GM18517 (cell line): ENCODE measurements at regions not wholly inside any gene's neighbourhood (a gene's known extent, or its start where the extent isn't known, plus 50 kb on each side); places are given as distances from the start of the nearest gene placed in this dataset.

Source experiments
- ATAC-seq: cut with Tn5 transposase; IDR thresholded peaks from one replicate; pipeline ENCODE4 v1.9.1; 2021; ENCODE audit warnings: mild to moderate bottlenecking, moderate library complexity; ENCODE audit not compliant: unreplicated experiment

DNA sequence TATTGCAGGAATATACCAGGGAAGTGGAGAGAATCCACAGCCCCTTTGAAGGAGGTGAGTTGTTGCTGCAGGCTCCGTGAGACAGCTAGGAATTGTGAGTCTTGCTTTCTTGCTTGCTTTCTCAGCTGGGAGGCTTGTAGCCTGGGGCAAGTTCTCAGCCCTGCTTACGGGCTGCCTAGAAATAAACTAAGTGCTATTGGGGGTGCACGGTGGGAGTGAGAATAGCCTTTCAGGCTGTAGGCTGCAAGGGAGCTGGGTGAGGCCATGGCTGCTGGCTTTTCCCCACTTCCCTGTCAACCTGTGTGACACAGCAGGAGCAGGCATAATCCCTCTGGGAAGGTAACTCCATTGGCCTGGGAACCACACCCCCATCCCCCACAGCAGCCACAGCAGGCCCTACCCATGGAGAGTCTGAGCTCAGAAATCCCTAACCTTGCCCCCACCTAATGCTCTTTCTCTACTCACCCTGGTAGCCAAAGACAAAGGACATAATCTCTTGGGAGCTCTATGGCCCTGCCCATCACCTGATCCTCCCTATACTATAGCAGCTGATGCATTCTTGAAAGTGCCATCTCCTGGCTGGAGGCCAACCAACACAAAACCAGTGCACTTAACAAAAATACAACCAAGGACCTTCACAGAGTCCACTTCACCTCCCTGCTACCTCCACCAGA is 113.0 kb downstream of the MMRN1 start:
- ATAC-seq: no peak

DNA sequence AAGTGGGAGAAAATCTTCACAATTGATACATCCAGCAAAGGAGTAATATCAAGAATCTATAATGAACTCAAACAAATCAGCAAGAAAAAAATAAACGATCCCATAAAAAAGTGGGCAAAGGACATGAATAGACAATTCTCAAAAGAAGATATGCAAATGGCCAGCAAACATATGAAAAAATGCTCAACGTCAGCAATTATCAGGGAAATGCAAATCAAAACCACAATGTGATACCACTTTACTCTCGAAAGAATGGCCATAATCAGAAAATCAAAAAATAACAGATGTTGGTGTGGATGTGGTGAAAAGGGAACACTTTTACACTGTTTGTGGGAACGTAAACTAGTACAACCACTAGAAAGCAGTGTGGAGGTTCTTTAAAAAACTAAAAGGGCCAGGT is 114.3 kb upstream of the CCSER1 start:
- no peak for ATAC-seq

DNA sequence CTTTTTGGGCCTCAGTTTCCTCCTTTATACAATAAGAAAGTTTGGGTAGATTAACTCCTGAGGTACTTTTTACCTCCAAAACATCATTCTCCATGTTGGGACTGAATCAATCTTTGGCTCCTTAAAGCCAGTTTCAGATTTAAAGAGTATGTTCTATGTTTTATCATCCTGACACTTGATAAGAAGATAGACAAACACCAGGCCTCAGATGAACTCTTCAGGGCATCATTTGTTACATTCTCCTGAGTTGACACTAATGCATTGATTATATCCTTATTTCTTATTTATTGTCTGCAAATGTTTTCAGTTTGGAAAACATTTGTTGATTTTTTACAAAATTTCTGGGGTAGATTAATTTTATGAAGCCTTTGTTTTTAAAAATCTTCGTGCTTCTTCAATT is 102.7 kb upstream of the CCSER1 start:
- ATAC-seq: no peak

DNA sequence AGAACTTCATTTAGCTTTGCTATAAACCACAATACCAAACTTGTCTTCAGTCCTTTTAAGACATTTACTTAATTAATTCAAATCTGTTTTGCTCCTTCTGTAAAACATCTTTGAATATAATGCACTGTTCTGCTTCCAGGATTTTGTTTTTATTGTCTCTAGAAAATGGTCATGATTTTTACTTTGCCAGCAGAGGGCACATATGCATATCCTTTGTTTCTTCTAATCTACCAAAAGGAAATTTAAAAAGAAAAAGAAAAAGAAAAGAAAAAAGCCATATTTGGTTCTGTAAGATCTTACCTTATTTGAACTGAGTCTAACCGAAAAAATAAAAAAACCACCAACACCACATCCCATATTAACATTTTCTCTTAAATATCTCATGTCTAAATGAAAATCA is 101.9 kb upstream of the CCSER1 start:
- no peak for ATAC-seq

DNA sequence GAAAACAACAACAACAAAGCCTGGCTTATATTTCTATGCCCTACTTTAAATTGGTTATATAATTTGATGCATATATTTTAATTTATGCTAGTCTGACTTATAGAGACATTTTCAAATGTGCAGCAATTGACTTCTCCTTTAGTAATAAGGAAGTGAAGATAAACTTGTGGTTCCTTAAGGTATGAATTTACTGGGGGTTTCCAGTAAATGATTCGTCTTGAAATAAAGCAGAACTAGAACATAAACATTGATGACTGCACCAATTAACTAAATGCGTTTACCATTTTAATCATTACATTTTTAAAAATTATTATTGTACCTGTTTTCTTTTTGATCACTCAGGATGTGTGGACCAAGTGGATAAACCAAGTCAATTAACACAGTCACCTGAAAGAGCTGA is 99.6 kb upstream of the CCSER1 start:
- peak; percentile 82 for ATAC-seq

GRCh38 chr4:90028460-90028859 is 98.7 kb upstream of the CCSER1 start:
- ATAC-seq: no peak

DNA sequence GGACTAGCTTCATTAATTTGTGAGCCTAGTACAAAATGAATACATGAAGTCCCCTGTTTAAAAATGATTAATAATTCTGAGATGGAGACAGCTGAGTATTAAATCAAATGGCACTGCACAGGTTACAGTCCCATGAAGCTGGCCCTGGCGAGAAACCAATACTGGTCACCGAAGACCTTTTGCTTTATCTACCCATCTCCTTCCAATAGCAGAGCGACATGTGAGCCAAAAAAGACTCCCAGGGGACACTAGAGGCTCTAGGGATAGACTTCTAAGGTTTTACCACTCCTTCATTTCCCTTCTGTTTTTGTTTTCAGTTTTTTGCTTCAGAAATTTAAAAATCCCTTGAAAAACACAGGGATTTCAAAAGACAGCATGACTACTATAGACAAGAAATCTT is 97.0 kb upstream of the CCSER1 start:
- ATAC-seq: no peak

GRCh38 chr4:90030953-90031352 is 96.2 kb upstream of the CCSER1 start:
- no peak for ATAC-seq

- ATAC-seq: no peak
Measured at GRCh38 chr4:90039122-90039521, 88.1 kb upstream of the CCSER1 start.

- no peak for ATAC-seq
Measured at GRCh38 chr4:90051999-90052398, 75.2 kb upstream of the CCSER1 start.

- no peak for ATAC-seq
Measured at GRCh38 chr4:90057091-90057490, 70.1 kb upstream of the CCSER1 start.

GRCh38 chr4:90060039-90060438 is 67.2 kb upstream of the CCSER1 start:
- no peak for ATAC-seq

- no peak for ATAC-seq
Measured at GRCh38 chr4:90061881-90062280, 65.3 kb upstream of the CCSER1 start.

DNA sequence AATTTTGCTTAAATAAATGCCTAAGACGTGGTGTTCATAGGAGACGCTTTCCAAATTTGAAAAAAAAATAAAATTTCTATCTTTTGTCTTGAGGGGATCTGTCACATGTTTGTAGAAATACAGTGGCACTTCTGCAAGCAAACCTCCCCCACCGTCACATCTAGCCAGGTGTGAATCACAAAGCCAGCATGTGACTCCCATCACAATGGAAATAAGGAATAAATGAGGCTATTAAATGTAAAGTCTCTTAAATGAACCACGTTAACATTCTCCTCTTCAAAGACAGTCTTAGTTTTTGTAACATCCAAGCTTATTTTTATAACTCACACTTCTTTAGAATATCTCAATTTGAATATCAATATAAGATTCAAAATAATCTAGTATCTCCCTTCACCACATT is 63.0 kb upstream of the CCSER1 start:
- ATAC-seq: no peak

DNA sequence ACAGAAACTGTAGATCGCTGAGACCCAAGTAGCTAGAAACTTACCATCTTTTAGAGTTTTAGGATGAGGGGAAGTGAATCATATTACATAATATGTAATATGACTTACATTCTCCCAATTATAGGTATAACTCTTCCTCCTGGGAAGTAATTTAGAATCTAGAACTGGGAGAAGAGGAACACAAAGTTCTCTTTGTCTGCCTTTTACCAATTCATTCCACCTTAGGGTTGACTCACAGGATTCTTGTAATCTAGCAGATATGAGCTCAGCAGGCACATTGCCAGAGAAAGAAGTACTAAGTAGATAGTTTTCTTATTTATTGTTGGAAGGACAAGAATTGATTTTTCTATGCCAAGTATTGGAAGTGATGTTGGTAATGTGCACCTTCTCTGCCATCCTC is 58.0 kb upstream of the CCSER1 start:
- no peak for ATAC-seq

- ATAC-seq: no peak
Measured at GRCh38 chr4:90071289-90072235, 55.6 kb upstream of the CCSER1 start.

DNA sequence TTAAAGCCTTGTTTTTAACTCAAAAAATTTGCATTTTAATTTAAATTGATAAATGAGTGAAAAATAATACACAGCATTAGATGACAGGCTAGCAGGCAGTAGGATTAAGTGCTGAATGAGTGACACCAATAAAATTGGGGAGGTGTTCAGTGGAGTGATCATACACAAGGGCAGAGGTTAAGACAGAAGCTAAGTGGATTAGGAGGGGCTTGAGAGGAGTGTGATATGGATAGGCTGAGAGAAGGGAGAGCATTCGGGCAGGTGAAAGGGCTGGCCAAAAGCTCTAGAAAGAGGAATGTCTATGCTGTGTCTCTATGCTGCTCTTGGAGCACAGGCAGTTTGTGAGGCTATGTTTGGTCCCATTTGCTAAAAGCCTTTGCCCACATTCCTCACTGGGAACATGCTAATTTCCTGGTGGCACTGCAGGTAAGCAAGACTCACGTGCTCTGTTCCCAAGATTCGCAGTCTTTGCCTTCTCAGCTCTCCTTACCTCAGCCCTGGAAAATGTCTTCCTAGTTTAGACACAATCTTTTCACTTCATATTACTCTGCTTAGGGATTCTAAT is 52.8 kb upstream of the CCSER1 start:
- ATAC-seq: no peak
